ENCODE measurements at regions not wholly inside any gene's neighbourhood (a gene's known extent, or its start where the extent isn't known, plus 50 kb on each side); places are given as distances from the start of the nearest gene placed in this dataset.

DNA sequence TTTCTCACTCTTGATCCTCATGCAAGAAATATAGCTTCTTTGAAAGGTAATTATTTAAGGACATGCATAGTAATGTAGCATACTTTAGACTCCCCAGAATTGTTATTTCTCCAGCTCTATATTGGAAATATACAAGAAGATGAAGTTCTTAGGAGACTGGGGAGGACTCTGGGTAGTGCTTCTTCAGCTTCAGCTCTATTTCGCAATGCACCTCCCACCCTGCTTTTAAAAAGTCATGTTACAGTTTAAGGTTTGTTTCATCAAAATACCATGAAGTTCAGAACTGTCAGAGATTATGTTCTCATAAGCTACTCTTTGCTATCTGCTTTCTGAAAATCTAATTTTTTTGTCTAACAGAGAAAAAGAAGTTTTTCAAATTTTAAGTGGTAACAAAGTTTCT is 586.2 kb upstream of the ADGRL4 start:
- Histone ChIP-seq H3K27me3 (ENCODE audit: control insufficient read depth in 1 of 2, insufficient read depth in 2 of 2, low read length in 2 of 2) (no peaks in the 10 kb centered on the region), H3K9me3 (ENCODE audit: control insufficient read depth in 1 of 2, insufficient read depth in 1 of 2, low read length in 2 of 2) (peaks cover 0 to 3% of the 10 kb centered on the region in 2 experiments), H3K4me3 (ENCODE audit: low read length) (no peak overlapping the region), H3K4me1 (ENCODE audit: insufficient read depth, low read length) (no peaks in the 10 kb centered on the region), H3K27ac (ENCODE audit: low read depth in 1 of 2, low read length in 2 of 2) (no peak overlapping the region), H3K36me3 (ENCODE audit: insufficient read depth, low read length) (no peaks in the 10 kb centered on the region)
- no peak overlapping the region for H3K27ac Mint-ChIP-seq
- H3K36me3 Mint-ChIP-seq (ENCODE audit: low read depth): no peaks in the 10 kb centered on the region
- ChIA-PET CTCF (no interaction called here), POLR2A (no interaction called here)
- no peak overlapping the region for H3K4me3 Mint-ChIP-seq
- DNase-seq: no peak
- intact Hi-C loops (cut with DNase I, micrococcal nuclease): no loop called here
- H3K4me1 Mint-ChIP-seq (ENCODE audit: low read depth): no peaks in the 10 kb centered on the region
- no peak for ATAC-seq (ENCODE audit: poor library complexity)
- no peaks in the 10 kb centered on the region for H3K27me3 Mint-ChIP-seq
- H3K9me3 Mint-ChIP-seq: no peaks in the 10 kb centered on the region
- TF ChIP-seq, protein P1, sequence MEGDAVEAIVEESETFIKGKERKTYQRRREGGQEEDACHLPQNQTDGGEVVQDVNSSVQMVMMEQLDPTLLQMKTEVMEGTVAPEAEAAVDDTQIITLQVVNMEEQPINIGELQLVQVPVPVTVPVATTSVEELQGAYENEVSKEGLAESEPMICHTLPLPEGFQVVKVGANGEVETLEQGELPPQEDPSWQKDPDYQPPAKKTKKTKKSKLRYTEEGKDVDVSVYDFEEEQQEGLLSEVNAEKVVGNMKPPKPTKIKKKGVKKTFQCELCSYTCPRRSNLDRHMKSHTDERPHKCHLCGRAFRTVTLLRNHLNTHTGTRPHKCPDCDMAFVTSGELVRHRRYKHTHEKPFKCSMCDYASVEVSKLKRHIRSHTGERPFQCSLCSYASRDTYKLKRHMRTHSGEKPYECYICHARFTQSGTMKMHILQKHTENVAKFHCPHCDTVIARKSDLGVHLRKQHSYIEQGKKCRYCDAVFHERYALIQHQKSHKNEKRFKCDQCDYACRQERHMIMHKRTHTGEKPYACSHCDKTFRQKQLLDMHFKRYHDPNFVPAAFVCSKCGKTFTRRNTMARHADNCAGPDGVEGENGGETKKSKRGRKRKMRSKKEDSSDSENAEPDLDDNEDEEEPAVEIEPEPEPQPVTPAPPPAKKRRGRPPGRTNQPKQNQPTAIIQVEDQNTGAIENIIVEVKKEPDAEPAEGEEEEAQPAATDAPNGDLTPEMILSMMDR (IDR thresholded peaks at IDR 0.05): no peak

- Mint-ChIP-seq H3K4me3 (no peak overlapping the region), H3K4me1 (ENCODE audit: low read depth) (no peaks in the 10 kb centered on the region), H3K27ac (no peak overlapping the region), H3K36me3 (ENCODE audit: low read depth) (no peaks in the 10 kb centered on the region), H3K9me3 (peaks cover 6% of the 10 kb centered on the region), H3K27me3 (no peaks in the 10 kb centered on the region)
- ChIA-PET POLR2A (no interaction called here), CTCF (no interaction called here)
- Histone ChIP-seq H3K36me3 (ENCODE audit: insufficient read depth, low read length) (no peaks in the 10 kb centered on the region), H3K9me3 (ENCODE audit: control insufficient read depth in 1 of 2, insufficient read depth in 1 of 2, low read length in 2 of 2) (peaks cover 0 to 4% of the 10 kb centered on the region in 2 experiments), H3K27ac (ENCODE audit: low read depth in 1 of 2, low read length in 2 of 2) (no peak overlapping the region), H3K4me1 (ENCODE audit: insufficient read depth, low read length) (no peaks in the 10 kb centered on the region), H3K4me3 (ENCODE audit: low read length) (no peak overlapping the region), H3K27me3 (ENCODE audit: control insufficient read depth in 1 of 2, insufficient read depth in 2 of 2, low read length in 2 of 2) (no peaks in the 10 kb centered on the region)
- no peak for ATAC-seq (ENCODE audit: poor library complexity)
- intact Hi-C loops (cut with DNase I, micrococcal nuclease): no loop called here
- no peak for DNase-seq
- TF ChIP-seq, protein P1 (IDR thresholded peaks at IDR 0.05): no peak
Observed at GRCh38 chr1:79588719-79589118, 582.2 kb upstream of the ADGRL4 start.

DNA sequence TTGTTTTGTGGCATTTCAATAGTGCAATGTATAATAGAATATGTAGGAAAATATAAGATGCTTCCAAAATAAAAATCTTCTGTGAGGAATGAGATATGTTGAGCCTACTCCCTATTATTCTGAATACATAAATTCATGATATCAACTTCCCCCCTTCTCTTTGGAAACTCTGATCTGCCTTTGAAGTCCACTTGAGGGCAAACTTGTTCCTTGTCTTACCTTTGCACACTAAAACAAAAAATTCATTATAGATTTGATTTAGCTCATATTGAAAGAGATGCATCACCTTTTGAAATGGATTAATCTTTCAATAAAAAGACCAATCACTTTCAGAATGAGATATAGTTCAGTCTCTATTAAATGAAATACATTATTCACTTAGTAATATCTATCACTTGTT is 580.7 kb upstream of the ADGRL4 start:
- Histone ChIP-seq H3K4me3 (ENCODE audit: low read length) (no peak overlapping the region), H3K9me3 (ENCODE audit: control insufficient read depth in 1 of 2, insufficient read depth in 1 of 2, low read length in 2 of 2) (peaks cover 0 to 6% of the 10 kb centered on the region in 2 experiments), H3K4me1 (ENCODE audit: insufficient read depth, low read length) (no peaks in the 10 kb centered on the region), H3K36me3 (ENCODE audit: insufficient read depth, low read length) (no peaks in the 10 kb centered on the region), H3K27ac (ENCODE audit: low read depth in 1 of 2, low read length in 2 of 2) (no peak overlapping the region), H3K27me3 (ENCODE audit: control insufficient read depth in 1 of 2, insufficient read depth in 2 of 2, low read length in 2 of 2) (no peaks in the 10 kb centered on the region)
- no peak overlapping the region for H3K27ac Mint-ChIP-seq
- peaks cover 10% of the 10 kb centered on the region for H3K9me3 Mint-ChIP-seq
- no peak for DNase-seq
- no peaks in the 10 kb centered on the region for H3K36me3 Mint-ChIP-seq (ENCODE audit: low read depth)
- H3K4me1 Mint-ChIP-seq (ENCODE audit: low read depth): no peaks in the 10 kb centered on the region
- H3K4me3 Mint-ChIP-seq: no peak overlapping the region
- H3K27me3 Mint-ChIP-seq: no peaks in the 10 kb centered on the region
- TF ChIP-seq, protein P1 (IDR thresholded peaks at IDR 0.05): no peak
- ChIA-PET CTCF (no interaction called here), POLR2A (no interaction called here)
- no peak for ATAC-seq (ENCODE audit: poor library complexity)
- intact Hi-C loops (cut with DNase I, micrococcal nuclease): no loop called here
